GM08714 (cell line): ENCODE measurements at regions not wholly inside any gene's neighbourhood (a gene's known extent, or its start where the extent isn't known, plus 50 kb on each side); places are given as distances from the start of the nearest gene placed in this dataset.
"Not testable (repeated sequence)": the region's sequence is repeated elsewhere in the genome, so short reads cannot be mapped to it uniquely, and the experiment has no call there.

Experiments
- H3K4me3 ChIP-seq: fragments of 200-500 bp; sonication (Bioruptor generic); 2 replicates; pipeline ENCODE4 v1.5.1; 2014; ENCODE audit warnings: mild to moderate bottlenecking, low read length, inconsistent platforms
- ZNF274 ChIP-seq: IDR thresholded peaks from 2 replicates; pipeline ENCODE4 v1.6.1; 2012; ENCODE audit warnings: mild to moderate bottlenecking, low read depth, low read length

DNA sequence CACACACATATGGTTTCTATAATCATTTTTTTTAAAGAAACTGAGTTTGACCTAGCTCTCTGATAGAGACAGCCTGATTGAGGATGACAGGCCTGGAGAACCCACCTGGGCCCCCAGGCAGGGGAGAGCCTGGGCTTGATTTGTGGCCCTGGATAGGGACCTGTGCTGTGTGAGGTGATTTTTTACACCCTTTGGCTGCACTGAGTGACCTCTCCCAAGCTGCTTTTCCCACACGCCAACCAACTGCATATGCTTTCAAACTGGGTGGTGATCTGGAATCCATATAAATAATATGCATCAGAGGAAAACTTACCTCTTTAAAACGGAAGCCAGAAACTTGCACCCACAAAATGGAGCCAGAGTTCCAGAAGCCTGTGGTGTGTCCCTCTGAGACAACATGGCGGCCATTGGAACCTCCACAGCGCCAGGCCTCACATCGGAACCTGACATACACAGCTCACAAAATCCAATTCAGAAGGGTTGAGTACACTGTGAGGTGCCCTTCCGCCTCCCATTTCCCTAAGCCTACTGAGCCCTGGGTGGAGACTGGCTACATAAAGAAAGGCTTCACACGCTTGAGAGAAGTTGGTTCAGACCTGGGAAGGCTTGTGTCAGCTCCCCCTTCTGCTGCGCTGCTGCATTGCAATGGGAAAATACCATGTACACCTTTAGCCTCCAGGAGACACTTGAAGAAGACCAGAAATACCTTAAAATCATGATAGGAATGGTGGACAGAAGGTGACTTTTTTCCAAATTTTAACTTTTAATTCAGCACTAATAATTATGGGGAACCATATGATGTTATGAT lies 160.7 kb downstream of the HHIPL2 start:
- no peak for TF ChIP-seq ZNF274
- H3K4me3 ChIP-seq, result no peak overlapping the region

DNA sequence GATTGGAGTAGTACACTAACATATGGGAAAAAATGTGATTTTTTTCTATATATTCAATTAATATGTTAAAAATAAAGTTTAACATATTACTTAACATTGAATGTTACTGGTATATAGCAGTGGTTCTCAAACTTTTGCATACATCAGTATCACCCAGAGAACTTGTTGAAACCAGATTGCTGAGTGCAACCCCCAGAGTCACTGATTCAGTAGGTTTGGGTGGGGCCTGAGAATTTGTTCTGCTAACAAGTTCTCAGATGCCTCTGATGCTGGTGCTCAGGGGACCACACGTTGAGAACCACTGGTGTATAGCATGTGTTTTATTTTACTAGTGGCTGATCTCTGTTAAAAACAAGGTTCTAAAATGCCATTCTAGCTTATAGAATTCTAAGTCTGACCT lies 161.9 kb downstream of the HHIPL2 start:
- H3K4me3 ChIP-seq, result no peak overlapping the region
- TF ChIP-seq ZNF274, result no peak

DNA sequence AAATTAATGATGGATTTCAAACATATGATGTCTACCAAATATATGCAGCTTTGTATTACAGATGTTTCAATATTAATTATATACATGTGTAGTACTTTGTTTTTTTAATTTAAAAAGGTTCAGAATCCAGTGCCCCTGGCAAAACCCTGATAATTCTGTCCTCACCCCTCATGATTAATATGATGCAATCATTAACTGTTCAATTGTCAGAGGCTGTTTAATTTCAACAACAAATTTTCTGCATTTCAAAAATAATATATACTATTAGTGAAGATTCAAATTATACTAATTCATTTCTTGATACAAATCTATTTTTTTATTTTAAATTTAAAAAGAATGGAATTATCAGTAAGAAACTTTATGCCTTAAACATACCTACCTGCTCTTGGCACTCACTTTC lies 162.6 kb downstream of the HHIPL2 start:
- TF ChIP-seq ZNF274, result no peak
- no peak overlapping the region for H3K4me3 ChIP-seq

DNA sequence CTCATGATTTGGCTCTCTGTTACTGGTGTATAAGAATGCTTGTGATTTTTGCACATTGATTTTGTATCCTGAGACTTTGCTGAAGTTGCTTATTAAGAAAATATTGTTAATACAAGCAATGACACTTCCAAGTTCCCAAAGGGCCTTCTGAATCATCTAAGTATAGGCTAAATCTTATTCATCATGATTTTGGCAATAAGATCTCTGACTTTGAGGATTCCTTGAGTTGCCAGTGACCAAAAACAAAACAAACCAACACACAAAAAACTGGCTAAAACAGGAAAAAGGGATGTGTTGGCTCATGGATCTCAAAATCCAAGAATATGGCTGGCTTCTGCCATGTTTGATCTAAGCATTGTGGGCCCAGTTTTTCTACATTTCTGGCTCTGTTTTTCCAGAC lies 163.4 kb downstream of the HHIPL2 start:
- H3K4me3 ChIP-seq, result no peak overlapping the region
- TF ChIP-seq ZNF274, result no peak

DNA sequence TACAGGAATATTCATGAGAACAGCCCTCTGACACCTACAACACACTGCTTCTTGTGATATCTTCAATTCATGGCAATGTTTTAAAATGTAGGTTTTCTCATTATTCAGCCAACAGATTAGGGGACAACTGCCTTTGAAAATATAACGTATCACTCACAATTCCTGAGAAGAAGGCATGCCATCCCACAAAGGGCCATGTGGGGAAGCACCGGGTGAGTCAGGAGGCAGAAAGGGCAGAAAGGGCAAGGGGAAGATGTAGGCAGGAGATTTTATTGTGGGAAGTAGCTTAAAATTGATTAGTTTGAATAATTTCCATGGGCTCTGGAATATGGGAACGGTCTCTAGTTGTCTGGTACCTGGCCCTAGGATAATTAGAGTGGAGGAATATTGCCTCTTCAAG lies 165.7 kb downstream of the HHIPL2 start:
- TF ChIP-seq ZNF274, result no peak
- no peak overlapping the region for H3K4me3 ChIP-seq

DNA sequence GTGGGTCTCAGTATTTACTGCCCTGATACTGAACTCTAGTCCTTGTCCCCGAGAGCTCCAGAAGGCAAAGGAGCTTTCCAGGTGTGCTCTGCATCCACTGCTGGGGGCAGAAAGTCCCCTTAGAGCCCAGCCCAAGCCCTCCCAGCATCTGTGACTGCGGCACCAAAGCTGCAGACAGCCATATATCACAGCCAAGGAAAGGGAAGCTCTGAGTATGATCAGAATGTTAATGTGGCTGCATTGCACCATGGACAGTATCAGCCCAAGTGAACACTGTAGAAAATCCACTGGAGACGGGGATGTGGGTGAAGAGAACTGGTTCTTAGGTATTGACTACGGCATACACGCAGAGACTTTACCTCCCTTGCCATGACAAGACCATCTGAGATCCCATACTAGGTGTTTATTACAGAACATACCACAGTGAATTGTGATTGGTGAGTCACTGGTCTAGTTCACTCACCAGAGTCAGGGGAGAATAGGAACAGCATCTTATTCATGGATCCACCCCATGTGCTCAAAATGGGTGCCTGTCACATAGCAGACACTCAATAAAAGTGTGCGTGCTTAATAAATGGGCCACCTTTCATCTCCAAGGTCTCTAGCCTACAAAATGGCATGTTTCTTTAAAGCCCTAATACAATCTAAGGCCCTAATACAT lies 170.3 kb downstream of the HHIPL2 start:
- H3K4me3 ChIP-seq, result no peak overlapping the region
- TF ChIP-seq ZNF274, result no peak

DNA sequence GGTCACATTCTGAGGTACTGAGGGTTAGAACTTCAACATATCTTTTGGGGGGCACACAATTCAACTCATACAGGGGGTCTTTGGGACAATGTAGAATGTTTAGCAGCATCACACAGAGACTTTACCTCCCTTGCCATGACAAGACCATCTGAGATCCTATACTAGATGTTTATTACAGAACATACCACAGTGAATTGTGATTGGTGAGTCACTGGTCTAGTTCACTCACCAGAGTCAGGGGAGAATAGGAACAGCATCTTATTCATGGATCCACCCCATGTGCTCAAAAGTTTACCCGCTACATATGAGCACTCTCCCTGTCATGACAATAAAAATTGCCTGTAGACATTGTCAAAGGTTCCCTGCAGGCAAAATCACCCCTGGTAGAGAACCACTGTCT lies 171.1 kb downstream of the HHIPL2 start:
- H3K4me3 ChIP-seq, result not testable (repeated sequence)

DNA sequence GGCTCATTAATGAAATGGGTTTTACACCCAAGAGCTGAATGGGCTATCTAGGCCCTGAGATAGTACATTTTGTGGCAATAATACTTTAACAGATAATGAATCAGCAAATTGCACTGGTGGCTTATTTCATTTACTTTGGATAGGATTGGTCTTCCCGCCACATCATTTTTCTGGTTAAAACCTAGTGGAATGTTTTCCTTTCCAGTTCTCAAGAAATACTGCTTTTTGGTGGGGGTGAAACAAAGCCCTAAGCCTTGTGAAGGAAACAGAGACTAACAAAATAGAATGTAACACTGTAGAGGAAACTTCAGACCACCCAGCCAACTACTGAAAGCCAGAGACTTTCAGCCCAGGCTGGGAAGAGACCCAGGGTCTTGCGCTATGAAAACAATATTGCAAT lies 172.2 kb downstream of the HHIPL2 start:
- no peak for TF ChIP-seq ZNF274
- H3K4me3 ChIP-seq, result no peak overlapping the region

DNA sequence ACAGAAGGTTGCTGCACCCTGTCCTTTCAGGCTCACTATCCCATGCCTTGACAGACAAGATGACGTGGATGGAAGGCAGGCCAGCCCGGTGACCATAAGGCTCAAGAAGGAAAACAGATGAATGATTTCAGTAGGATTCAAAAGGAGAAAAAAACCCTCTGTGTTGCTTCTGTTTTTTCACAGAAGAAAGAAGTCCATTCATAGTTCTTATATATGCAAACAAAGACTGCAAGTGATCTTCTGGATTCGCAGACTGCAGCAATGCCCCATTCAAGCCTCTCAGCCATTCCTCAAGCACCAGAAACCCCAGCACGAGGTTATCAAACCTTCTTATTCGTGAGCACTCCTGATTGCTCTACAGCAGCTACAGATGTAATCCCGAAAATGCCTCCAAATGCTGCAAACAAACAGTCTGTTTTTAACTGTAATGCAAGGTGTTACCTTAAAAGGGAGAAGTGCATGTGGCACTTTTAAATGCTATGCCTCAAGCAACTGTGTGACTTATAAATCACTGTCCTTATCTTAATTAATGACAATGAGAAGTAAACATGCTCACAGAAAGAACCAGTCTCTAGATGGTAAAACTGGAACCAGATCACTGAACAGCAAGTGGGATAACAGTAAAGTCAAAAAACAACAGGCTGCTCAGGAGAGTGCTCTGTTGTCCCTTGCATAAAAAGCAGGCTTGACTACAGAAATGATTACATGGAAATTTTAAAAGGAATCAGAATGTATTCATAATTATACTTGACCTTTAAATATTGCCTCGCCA lies 173.9 kb downstream of the HHIPL2 start:
- TF ChIP-seq ZNF274, result no peak
- no peak overlapping the region for H3K4me3 ChIP-seq

DNA sequence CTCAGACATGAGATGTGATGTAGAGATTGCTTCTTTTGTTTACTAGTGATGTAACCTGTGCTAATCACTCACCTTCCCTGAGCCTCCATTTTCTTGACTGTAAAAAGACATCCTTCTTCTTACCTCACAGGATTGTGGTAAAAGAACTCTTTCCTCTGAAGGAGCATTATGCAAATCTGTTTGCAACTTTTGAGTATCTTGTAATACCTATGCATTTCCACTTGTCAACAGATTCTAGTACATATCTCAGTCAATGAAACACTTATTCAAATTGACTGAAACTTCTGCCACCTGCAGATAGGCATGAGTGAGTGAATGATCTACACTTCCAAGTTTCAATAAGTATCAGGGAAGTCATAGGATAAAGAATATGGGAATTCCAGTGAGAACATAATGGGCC lies 174.7 kb downstream of the HHIPL2 start:
- no peak overlapping the region for H3K4me3 ChIP-seq
- no peak for TF ChIP-seq ZNF274

DNA sequence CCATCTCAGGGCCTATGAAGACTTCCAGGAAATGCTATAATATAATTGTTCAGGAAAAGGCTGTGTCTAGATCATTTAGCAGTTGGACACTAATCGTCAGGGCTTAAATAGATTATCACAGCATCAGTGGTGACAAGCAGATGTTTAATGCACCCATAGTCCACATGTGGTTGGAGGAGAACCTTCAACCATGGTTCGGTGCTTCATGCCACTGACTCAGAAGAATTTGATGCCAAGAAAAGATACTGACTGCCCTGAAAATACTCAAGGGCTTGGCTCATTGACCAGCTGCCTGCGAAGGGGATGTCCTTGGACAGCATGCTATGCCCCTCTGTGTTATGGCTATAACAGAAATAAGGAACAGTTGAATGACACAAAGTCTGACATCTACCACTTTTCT lies 175.7 kb downstream of the HHIPL2 start:
- TF ChIP-seq ZNF274, result no peak
- H3K4me3 ChIP-seq, result no peak overlapping the region

DNA sequence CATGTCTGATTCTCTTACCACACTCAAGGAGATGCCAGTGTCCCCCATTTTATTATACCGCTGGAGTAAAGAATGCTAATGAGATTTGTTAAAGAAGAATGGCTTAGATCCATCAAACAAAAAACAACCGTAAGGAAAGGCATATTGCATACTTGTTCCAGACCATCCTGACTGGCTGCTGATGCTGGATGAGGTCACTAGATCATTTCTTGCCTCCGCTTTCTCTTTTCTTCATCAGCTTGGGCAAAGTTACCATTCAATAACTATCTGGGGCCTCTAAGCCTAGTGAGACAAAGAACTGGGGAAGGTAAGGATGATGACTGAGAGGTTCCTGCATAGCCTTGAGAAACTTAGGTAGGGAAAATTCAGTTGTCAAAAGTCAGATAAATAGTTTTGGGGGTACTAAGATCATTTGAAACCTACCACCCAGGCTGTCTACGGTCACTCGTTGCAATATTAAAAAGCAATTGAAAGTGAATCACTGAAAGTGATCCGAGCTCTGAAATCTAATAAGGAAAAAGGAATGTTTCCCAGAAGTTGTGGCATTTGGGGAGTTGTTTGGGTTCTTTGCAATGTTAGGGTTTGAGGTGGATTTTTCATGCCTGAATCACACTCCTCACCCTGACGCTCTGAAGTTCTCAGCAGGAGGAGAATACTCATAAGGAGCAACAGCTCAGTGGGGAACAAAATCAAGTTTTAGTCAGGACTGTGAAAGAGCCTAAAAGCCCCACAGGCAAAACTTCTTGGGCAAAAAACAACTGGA lies 176.8 kb downstream of the HHIPL2 start:
- H3K4me3 ChIP-seq, result no peak overlapping the region
- no peak for TF ChIP-seq ZNF274

DNA sequence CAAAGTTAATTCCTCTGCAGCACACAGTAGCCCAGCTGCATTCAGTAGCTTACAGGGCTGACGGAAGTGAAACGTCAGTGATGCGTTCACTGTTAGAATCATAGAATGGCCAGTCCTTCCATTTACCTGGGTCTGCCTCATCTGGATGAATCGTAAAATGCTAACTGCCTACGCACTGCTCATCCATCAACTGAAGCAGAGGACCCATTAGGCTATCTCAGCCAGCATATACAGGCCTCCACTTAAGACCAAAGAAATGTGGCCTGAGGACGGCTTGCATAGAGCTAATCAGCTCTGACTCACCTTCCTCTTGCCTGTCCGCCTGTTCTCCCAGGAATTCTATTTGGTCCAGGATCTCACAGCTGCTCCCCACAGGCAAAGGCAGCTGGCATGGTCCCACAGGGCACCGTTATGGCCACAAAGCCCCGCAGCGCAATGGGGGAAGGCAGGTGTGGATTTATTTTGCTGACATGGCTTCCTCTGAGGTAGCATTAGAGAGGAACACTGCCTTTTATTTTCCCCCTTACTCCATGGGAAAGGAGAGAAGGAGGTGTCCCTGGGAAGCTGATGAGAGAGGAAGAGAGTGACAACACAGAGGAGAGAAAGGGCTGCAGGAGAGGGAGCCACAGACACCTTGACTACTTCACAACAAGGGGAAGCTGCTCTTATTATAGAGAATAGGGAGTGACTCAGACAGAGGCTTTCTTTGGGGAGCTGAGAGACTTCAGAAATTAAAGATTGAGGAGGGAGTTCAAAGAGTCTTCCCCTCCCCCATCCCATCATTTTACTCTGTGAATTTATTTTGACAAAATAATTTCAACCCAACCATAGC lies 177.6 kb downstream of the HHIPL2 start:
- no peak for TF ChIP-seq ZNF274
- H3K4me3 ChIP-seq, result no peak overlapping the region
